ENCODE measurements at regions not wholly inside any gene's neighbourhood (a gene's known extent, or its start where the extent isn't known, plus 50 kb on each side); places are given as distances from the start of the nearest gene placed in this dataset.

- Mint-ChIP-seq H3K4me3 (no peak overlapping the region), H3K27ac (no peak overlapping the region), H3K9me3 (peaks cover 0 to 6% (median under 1%) of the 10 kb centered on the region in 7 donors), H3K36me3 (no peaks in the 10 kb centered on the region), H3K4me1 (no peaks in the 10 kb centered on the region), H3K27me3 (no peaks in the 10 kb centered on the region)
- no peak overlapping the region for H3K4me3 ChIP-seq (ENCODE audit: low read depth, low read length)
- no peaks in the 10 kb centered on the region for H3K36me3 ChIP-seq (ENCODE audit: control insufficient read depth, insufficient read depth, low read length)
- no peak for ATAC-seq (ENCODE audit: low read depth in 2 of 2)
- no peak for DNase-seq
- no peaks in the 10 kb centered on the region for H3K4me1 ChIP-seq (ENCODE audit: control insufficient read depth, insufficient read depth, low read length, poor library complexity, severe bottlenecking)
- H3K27me3 ChIP-seq (ENCODE audit: control insufficient read depth, insufficient read depth, low read length), result no peaks in the 10 kb centered on the region
- no peak overlapping the region for H3K27ac ChIP-seq (ENCODE audit: insufficient read depth, low read length, poor library complexity, severe bottlenecking)
- no peaks in the 10 kb centered on the region for H3K9me3 ChIP-seq (ENCODE audit: control insufficient read depth in 2 of 2, low read length in 2 of 2)
Observed at GRCh38 chr12:87802721-87803011, 226.5 kb downstream of the C12orf50 start.

- Histone ChIP-seq H3K4me1 (ENCODE audit: control insufficient read depth, insufficient read depth, low read length, poor library complexity, severe bottlenecking) (no peaks in the 10 kb centered on the region), H3K27me3 (ENCODE audit: control insufficient read depth, insufficient read depth, low read length) (no peaks in the 10 kb centered on the region), H3K4me3 (ENCODE audit: low read depth, low read length) (no peak overlapping the region), H3K27ac (ENCODE audit: insufficient read depth, low read length, poor library complexity, severe bottlenecking) (no peak overlapping the region), H3K36me3 (ENCODE audit: control insufficient read depth, insufficient read depth, low read length) (no peaks in the 10 kb centered on the region), H3K9me3 (ENCODE audit: control insufficient read depth in 2 of 2, low read length in 2 of 2) (no peaks in the 10 kb centered on the region)
- no peaks in the 10 kb centered on the region for H3K27me3 Mint-ChIP-seq
- H3K4me1 Mint-ChIP-seq, result no peaks in the 10 kb centered on the region
- no peaks in the 10 kb centered on the region for H3K36me3 Mint-ChIP-seq
- DNase-seq (no peak), ATAC-seq (ENCODE audit: low read depth in 2 of 2) (no peak)
- H3K27ac Mint-ChIP-seq, result no peak overlapping the region
- H3K4me3 Mint-ChIP-seq, result no peak overlapping the region
- peaks cover 0 to 6% (median 2%) of the 10 kb centered on the region in 7 donors for H3K9me3 Mint-ChIP-seq
Observed at GRCh38 chr12:87801860-87802720, 227.1 kb downstream of the C12orf50 start.

GRCh38 chr12:87796961-87797516, 232.2 kb downstream of the C12orf50 start:
- H3K27ac Mint-ChIP-seq, result no peak overlapping the region
- DNase-seq (no peak), ATAC-seq (ENCODE audit: low read depth in 2 of 2) (no peak)
- no peak overlapping the region for H3K4me3 Mint-ChIP-seq
- no peaks in the 10 kb centered on the region for H3K4me1 Mint-ChIP-seq
- H3K27me3 Mint-ChIP-seq, result no peaks in the 10 kb centered on the region
- no peak overlapping the region for H3K27ac ChIP-seq (ENCODE audit: insufficient read depth, low read length, poor library complexity, severe bottlenecking)
- no peak overlapping the region for H3K4me3 ChIP-seq (ENCODE audit: low read depth, low read length)
- no peaks in the 10 kb centered on the region for H3K27me3 ChIP-seq (ENCODE audit: control insufficient read depth, insufficient read depth, low read length)
- peaks cover 0 to 3% (median 0%) of the 10 kb centered on the region in 7 donors for H3K9me3 Mint-ChIP-seq
- H3K36me3 ChIP-seq (ENCODE audit: control insufficient read depth, insufficient read depth, low read length), result no peaks in the 10 kb centered on the region
- H3K36me3 Mint-ChIP-seq, result no peaks in the 10 kb centered on the region
- no peaks in the 10 kb centered on the region for H3K9me3 ChIP-seq (ENCODE audit: control insufficient read depth in 2 of 2, low read length in 2 of 2)
- H3K4me1 ChIP-seq (ENCODE audit: control insufficient read depth, insufficient read depth, low read length, poor library complexity, severe bottlenecking), result no peaks in the 10 kb centered on the region

GRCh38 chr12:87795555-87795954, 233.6 kb downstream of the C12orf50 start:
- Histone ChIP-seq H3K9me3 (ENCODE audit: control insufficient read depth in 2 of 2, low read length in 2 of 2) (no peaks in the 10 kb centered on the region), H3K27me3 (ENCODE audit: control insufficient read depth, insufficient read depth, low read length) (no peaks in the 10 kb centered on the region), H3K4me1 (ENCODE audit: control insufficient read depth, insufficient read depth, low read length, poor library complexity, severe bottlenecking) (no peaks in the 10 kb centered on the region), H3K27ac (ENCODE audit: insufficient read depth, low read length, poor library complexity, severe bottlenecking) (no peak overlapping the region), H3K36me3 (ENCODE audit: control insufficient read depth, insufficient read depth, low read length) (no peaks in the 10 kb centered on the region), H3K4me3 (ENCODE audit: low read depth, low read length) (no peak overlapping the region)
- Mint-ChIP-seq H3K9me3 (peaks cover 0 to 3% (median 0%) of the 10 kb centered on the region in 7 donors), H3K4me1 (no peaks in the 10 kb centered on the region), H3K4me3 (no peak overlapping the region), H3K27ac (no peak overlapping the region), H3K36me3 (no peaks in the 10 kb centered on the region), H3K27me3 (no peaks in the 10 kb centered on the region)
- DNase-seq (no peak), ATAC-seq (ENCODE audit: low read depth in 2 of 2) (no peak)

- peaks cover 0 to 3% (median 0%) of the 10 kb centered on the region in 7 donors for H3K9me3 Mint-ChIP-seq
- H3K4me3 Mint-ChIP-seq, result no peak overlapping the region
- H3K36me3 Mint-ChIP-seq, result no peaks in the 10 kb centered on the region
- no peaks in the 10 kb centered on the region for H3K27me3 Mint-ChIP-seq
- DNase-seq (no peak), ATAC-seq (ENCODE audit: low read depth in 2 of 2) (no peak)
- H3K27ac Mint-ChIP-seq, result no peak overlapping the region
- Histone ChIP-seq H3K27me3 (ENCODE audit: control insufficient read depth, insufficient read depth, low read length) (no peaks in the 10 kb centered on the region), H3K4me1 (ENCODE audit: control insufficient read depth, insufficient read depth, low read length, poor library complexity, severe bottlenecking) (no peaks in the 10 kb centered on the region), H3K9me3 (ENCODE audit: control insufficient read depth in 2 of 2, low read length in 2 of 2) (no peaks in the 10 kb centered on the region), H3K27ac (ENCODE audit: insufficient read depth, low read length, poor library complexity, severe bottlenecking) (no peak overlapping the region), H3K4me3 (ENCODE audit: low read depth, low read length) (no peak overlapping the region), H3K36me3 (ENCODE audit: control insufficient read depth, insufficient read depth, low read length) (no peaks in the 10 kb centered on the region)
- H3K4me1 Mint-ChIP-seq, result no peaks in the 10 kb centered on the region
Observed at GRCh38 chr12:87794854-87795253, 234.3 kb downstream of the C12orf50 start.

- no peak overlapping the region for H3K27ac ChIP-seq (ENCODE audit: insufficient read depth, low read length, poor library complexity, severe bottlenecking)
- DNase-seq, result no peak
- H3K9me3 ChIP-seq (ENCODE audit: control insufficient read depth in 2 of 2, low read length in 2 of 2), result no peaks in the 10 kb centered on the region
- H3K4me3 ChIP-seq (ENCODE audit: low read depth, low read length), result no peak overlapping the region
- H3K27me3 ChIP-seq (ENCODE audit: control insufficient read depth, insufficient read depth, low read length), result no peaks in the 10 kb centered on the region
- no peaks in the 10 kb centered on the region for H3K4me1 Mint-ChIP-seq
- no peaks in the 10 kb centered on the region for H3K36me3 ChIP-seq (ENCODE audit: control insufficient read depth, insufficient read depth, low read length)
- no peak for ATAC-seq (ENCODE audit: low read depth in 2 of 2)
- H3K36me3 Mint-ChIP-seq, result no peaks in the 10 kb centered on the region
- H3K27me3 Mint-ChIP-seq, result no peaks in the 10 kb centered on the region
- no peak overlapping the region for H3K27ac Mint-ChIP-seq
- no peaks in the 10 kb centered on the region for H3K4me1 ChIP-seq (ENCODE audit: control insufficient read depth, insufficient read depth, low read length, poor library complexity, severe bottlenecking)
- no peak overlapping the region for H3K4me3 Mint-ChIP-seq
- H3K9me3 Mint-ChIP-seq, result peaks cover 0 to 3% (median 0%) of the 10 kb centered on the region in 7 donors
Observed at GRCh38 chr12:87793131-87793530, 236.1 kb downstream of the C12orf50 start.

GRCh38 chr12:87784350-87784749, 244.9 kb downstream of the C12orf50 start:
- peaks cover 0 to 15% (median 2%) of the 10 kb centered on the region in 7 donors for H3K9me3 Mint-ChIP-seq
- Histone ChIP-seq H3K4me3 (ENCODE audit: low read depth, low read length) (no peak overlapping the region), H3K36me3 (ENCODE audit: control insufficient read depth, insufficient read depth, low read length) (no peaks in the 10 kb centered on the region), H3K27me3 (ENCODE audit: control insufficient read depth, insufficient read depth, low read length) (no peaks in the 10 kb centered on the region), H3K4me1 (ENCODE audit: control insufficient read depth, insufficient read depth, low read length, poor library complexity, severe bottlenecking) (no peaks in the 10 kb centered on the region), H3K9me3 (ENCODE audit: control insufficient read depth in 2 of 2, low read length in 2 of 2) (no peaks in the 10 kb centered on the region), H3K27ac (ENCODE audit: insufficient read depth, low read length, poor library complexity, severe bottlenecking) (no peak overlapping the region)
- no peaks in the 10 kb centered on the region for H3K4me1 Mint-ChIP-seq
- H3K27me3 Mint-ChIP-seq, result no peaks in the 10 kb centered on the region
- ATAC-seq (ENCODE audit: low read depth in 2 of 2) (no peak), DNase-seq (no peak)
- H3K36me3 Mint-ChIP-seq, result no peaks in the 10 kb centered on the region
- no peak overlapping the region for H3K4me3 Mint-ChIP-seq
- no peak overlapping the region for H3K27ac Mint-ChIP-seq

GRCh38 chr12:87783467-87783866, 245.7 kb downstream of the C12orf50 start:
- Mint-ChIP-seq H3K9me3 (peaks cover 0 to 15% (median 2%) of the 10 kb centered on the region in 7 donors), H3K4me3 (no peak overlapping the region), H3K4me1 (no peaks in the 10 kb centered on the region), H3K36me3 (no peaks in the 10 kb centered on the region), H3K27ac (no peak overlapping the region), H3K27me3 (no peaks in the 10 kb centered on the region)
- Histone ChIP-seq H3K4me3 (ENCODE audit: low read depth, low read length) (no peak overlapping the region), H3K27me3 (ENCODE audit: control insufficient read depth, insufficient read depth, low read length) (no peaks in the 10 kb centered on the region), H3K9me3 (ENCODE audit: control insufficient read depth in 2 of 2, low read length in 2 of 2) (no peaks in the 10 kb centered on the region), H3K4me1 (ENCODE audit: control insufficient read depth, insufficient read depth, low read length, poor library complexity, severe bottlenecking) (no peaks in the 10 kb centered on the region), H3K27ac (ENCODE audit: insufficient read depth, low read length, poor library complexity, severe bottlenecking) (no peak overlapping the region), H3K36me3 (ENCODE audit: control insufficient read depth, insufficient read depth, low read length) (no peaks in the 10 kb centered on the region)
- DNase-seq (no peak), ATAC-seq (ENCODE audit: low read depth in 2 of 2) (no peak)
